ENCODE measurements at regions not wholly inside any gene's neighbourhood (a gene's known extent, or its start where the extent isn't known, plus 50 kb on each side); places are given as distances from the start of the nearest gene placed in this dataset.
A peak's percentile ranks its signal among the peaks of the same experiment; 100 is the strongest.

GRCh38 chr10:118904286-118904685 lies 125.2 kb upstream of the NANOS1 start:
- Histone ChIP-seq H3K4me2 (no peak overlapping the region), H3K4me1 (peaks cover 15% of the 10 kb centered on the region; the same call in 2 of the 3 replicates), H3K27ac (no peak overlapping the region), H3K9me3 (no peaks in the 10 kb centered on the region), H3K4me3 (no peak overlapping the region)
- FAIRE-seq (no peak), DNase-seq (ENCODE audit: low read depth in 1 of 2, low spot score in 1 of 2) (no peak), ATAC-seq (no peak)
- ChIA-PET CTCF (interaction anchor here (1.4 kb wide), 1 partner anchor 9 kb away, joined by 4 read pairs; no protein-coding TSS in a partner anchor), POLR2A (no interaction called here)
- TF ChIP-seq ZNF302 (CRISPR knock-in tag; IDR thresholded peaks at IDR 0.05) (no peak), PBX3 (IDR thresholded peaks at IDR 0.05) (no peak), RFX5 (IDR thresholded peaks at IDR 0.05) (no peak), ZC3H11A (IDR thresholded peaks at IDR 0.05) (no peak), MYC (IDR thresholded peaks at IDR 0.05; ENCODE audit: borderline replicate concordance, low read length) (no peak), JUNB (IDR thresholded peaks at IDR 0.05) (no peak), TFCP2L1 (CRISPR knock-in tag; IDR thresholded peaks at IDR 0.05) (no peak), BCL3 (IDR thresholded peaks at IDR 0.05) (no peak)
- TF ChIP-seq, protein P1, sequence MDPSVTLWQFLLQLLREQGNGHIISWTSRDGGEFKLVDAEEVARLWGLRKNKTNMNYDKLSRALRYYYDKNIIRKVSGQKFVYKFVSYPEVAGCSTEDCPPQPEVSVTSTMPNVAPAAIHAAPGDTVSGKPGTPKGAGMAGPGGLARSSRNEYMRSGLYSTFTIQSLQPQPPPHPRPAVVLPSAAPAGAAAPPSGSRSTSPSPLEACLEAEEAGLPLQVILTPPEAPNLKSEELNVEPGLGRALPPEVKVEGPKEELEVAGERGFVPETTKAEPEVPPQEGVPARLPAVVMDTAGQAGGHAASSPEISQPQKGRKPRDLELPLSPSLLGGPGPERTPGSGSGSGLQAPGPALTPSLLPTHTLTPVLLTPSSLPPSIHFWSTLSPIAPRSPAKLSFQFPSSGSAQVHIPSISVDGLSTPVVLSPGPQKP (IDR thresholded peaks at IDR 0.05; ENCODE audit: low read depth, low read length) = no peak
- WGBS (ENCODE audit: missing lambda C conversion rate) = 88% methylated on average over 8 of the region's 8 CpGs

- WGBS (ENCODE audit: missing lambda C conversion rate) = 81% methylated on average over 5 of the region's 5 CpGs
- H3K9me3 ChIP-seq = no peaks in the 10 kb centered on the region
- H3K27ac ChIP-seq = no peak overlapping the region
- H3K4me3 ChIP-seq = no peak overlapping the region
- ChIA-PET CTCF (no interaction called here), POLR2A (no interaction called here)
- FAIRE-seq (no peak), DNase-seq (ENCODE audit: low read depth in 1 of 2, low spot score in 1 of 2) (no peak), ATAC-seq (no peak)
- TF ChIP-seq, protein P2, sequence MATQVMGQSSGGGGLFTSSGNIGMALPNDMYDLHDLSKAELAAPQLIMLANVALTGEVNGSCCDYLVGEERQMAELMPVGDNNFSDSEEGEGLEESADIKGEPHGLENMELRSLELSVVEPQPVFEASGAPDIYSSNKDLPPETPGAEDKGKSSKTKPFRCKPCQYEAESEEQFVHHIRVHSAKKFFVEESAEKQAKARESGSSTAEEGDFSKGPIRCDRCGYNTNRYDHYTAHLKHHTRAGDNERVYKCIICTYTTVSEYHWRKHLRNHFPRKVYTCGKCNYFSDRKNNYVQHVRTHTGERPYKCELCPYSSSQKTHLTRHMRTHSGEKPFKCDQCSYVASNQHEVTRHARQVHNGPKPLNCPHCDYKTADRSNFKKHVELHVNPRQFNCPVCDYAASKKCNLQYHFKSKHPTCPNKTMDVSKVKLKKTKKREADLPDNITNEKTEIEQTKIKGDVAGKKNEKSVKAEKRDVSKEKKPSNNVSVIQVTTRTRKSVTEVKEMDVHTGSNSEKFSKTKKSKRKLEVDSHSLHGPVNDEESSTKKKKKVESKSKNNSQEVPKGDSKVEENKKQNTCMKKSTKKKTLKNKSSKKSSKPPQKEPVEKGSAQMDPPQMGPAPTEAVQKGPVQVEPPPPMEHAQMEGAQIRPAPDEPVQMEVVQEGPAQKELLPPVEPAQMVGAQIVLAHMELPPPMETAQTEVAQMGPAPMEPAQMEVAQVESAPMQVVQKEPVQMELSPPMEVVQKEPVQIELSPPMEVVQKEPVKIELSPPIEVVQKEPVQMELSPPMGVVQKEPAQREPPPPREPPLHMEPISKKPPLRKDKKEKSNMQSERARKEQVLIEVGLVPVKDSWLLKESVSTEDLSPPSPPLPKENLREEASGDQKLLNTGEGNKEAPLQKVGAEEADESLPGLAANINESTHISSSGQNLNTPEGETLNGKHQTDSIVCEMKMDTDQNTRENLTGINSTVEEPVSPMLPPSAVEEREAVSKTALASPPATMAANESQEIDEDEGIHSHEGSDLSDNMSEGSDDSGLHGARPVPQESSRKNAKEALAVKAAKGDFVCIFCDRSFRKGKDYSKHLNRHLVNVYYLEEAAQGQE (IDR thresholded peaks at IDR 0.05) = no peak
- TF ChIP-seq CHD2 (IDR thresholded peaks at IDR 0.05; ENCODE audit: low read length, partially characterized antibody) (no peak), FOSB (CRISPR knock-in tag; IDR thresholded peaks at IDR 0.05) (no peak)
- H3K4me1 ChIP-seq = peaks cover 20% of the 10 kb centered on the region
- no peak overlapping the region for H3K4me2 ChIP-seq
Measured at GRCh38 chr10:118907051-118907450, 122.5 kb upstream of the NANOS1 start.

GRCh38 chr10:118908557-118909256 lies 120.8 kb upstream of the NANOS1 start:
- POLR2A ChIA-PET = interaction anchor here (0.5 kb wide), 1 partner anchor 56 kb away, joined by 5 read pairs; no protein-coding TSS in a partner anchor
- whole genome bisulfite sequencing (ENCODE audit: missing lambda C conversion rate) = 81% methylated on average over 16 of the region's 16 CpGs
- H3K27ac ChIP-seq = no peak overlapping the region
- CTCF ChIA-PET = no interaction called here
- no peaks in the 10 kb centered on the region for H3K9me3 ChIP-seq
- ATAC-seq (peak; percentile 48 to 58; a peak in 5 of 6 replicates), FAIRE-seq (no peak), DNase-seq (ENCODE audit: low read depth in 1 of 2, low spot score in 1 of 2) (no peak)
- TF ChIP-seq HOXB13 (CRISPR knock-in tag; IDR thresholded peaks at IDR 0.05; ENCODE audit: low read depth) (no peak), ATOH8 (CRISPR knock-in tag; IDR thresholded peaks at IDR 0.05; ENCODE audit: low read depth) (no peak), EHF (CRISPR knock-in tag; IDR thresholded peaks at IDR 0.05) (no peak), USF2 (IDR thresholded peaks at IDR 0.05) (no peak), HDAC2 (IDR thresholded peaks at IDR 0.05) (no peak), CBX2 (IDR thresholded peaks at IDR 0.05; ENCODE audit: borderline replicate concordance, low read depth) (no peak), EP300 (IDR thresholded peaks at IDR 0.05) (no peak)
- peaks cover 27% of the 10 kb centered on the region for H3K4me1 ChIP-seq
- no peak overlapping the region for H3K4me3 ChIP-seq
- no peak overlapping the region for H3K4me2 ChIP-seq
